ENCODE measurements at regions not wholly inside any gene's neighbourhood (a gene's known extent, or its start where the extent isn't known, plus 50 kb on each side); places are given as distances from the start of the nearest gene placed in this dataset.

DNA sequence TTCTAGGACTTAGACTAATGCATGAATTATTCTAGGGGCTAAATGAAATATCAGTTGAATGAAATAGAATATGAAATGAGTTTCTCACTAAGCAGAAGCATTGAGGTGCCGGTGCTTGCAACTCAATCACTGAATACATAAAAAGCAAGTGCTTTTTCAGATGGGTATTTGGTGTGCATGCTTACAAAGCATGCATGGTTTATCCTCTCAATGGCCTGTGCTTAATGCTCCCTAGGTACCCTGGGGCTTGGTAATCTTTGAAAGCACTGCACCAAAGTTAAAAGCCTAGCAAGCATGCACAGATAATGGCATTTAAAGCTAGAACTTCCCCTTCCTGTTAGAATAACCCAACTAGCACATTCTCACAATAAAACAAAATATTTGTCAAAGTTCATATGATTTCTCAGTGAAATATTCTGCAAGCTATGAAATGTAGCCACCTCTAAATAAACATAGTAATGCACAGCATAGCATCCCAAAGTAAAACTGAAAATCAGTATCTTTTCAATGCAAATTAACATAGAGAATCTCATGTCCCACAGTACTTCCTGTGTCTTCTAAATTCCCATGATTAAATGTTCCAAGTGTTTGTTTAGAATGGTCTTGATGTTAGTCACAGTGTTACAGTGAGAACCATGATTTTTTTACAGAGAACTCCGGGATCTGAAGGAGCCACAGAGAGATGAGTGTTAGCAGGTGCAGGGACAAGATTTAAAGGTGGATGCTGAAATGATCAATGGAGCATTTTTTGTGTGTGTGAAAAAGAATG is 143.4 kb upstream of the CDH6 start:
- Mint-ChIP-seq H3K27ac (ENCODE audit: unreplicated experiment) (peak overlapping the region; percentile 57), H3K4me3 (ENCODE audit: low read depth, unreplicated experiment) (no peak overlapping the region), H3K27me3 (ENCODE audit: unreplicated experiment) (no peaks in the 10 kb centered on the region), H3K9me3 (ENCODE audit: low read depth, unreplicated experiment) (peaks cover 9% of the 10 kb centered on the region), H3K36me3 (ENCODE audit: insufficient read depth, unreplicated experiment) (peaks cover 6% of the 10 kb centered on the region), H3K4me1 (ENCODE audit: low read depth, unreplicated experiment) (peaks cover 17% of the 10 kb centered on the region)
- TF ChIP-seq, protein P1, sequence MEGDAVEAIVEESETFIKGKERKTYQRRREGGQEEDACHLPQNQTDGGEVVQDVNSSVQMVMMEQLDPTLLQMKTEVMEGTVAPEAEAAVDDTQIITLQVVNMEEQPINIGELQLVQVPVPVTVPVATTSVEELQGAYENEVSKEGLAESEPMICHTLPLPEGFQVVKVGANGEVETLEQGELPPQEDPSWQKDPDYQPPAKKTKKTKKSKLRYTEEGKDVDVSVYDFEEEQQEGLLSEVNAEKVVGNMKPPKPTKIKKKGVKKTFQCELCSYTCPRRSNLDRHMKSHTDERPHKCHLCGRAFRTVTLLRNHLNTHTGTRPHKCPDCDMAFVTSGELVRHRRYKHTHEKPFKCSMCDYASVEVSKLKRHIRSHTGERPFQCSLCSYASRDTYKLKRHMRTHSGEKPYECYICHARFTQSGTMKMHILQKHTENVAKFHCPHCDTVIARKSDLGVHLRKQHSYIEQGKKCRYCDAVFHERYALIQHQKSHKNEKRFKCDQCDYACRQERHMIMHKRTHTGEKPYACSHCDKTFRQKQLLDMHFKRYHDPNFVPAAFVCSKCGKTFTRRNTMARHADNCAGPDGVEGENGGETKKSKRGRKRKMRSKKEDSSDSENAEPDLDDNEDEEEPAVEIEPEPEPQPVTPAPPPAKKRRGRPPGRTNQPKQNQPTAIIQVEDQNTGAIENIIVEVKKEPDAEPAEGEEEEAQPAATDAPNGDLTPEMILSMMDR (IDR thresholded peaks at IDR 0.05; ENCODE audit: unreplicated experiment): no peak
- CTCF ChIA-PET: no interaction called here
- BruUV-seq (replicated peaks): no TSS peak
- no peak for DNase-seq
- intact Hi-C loops (cut with micrococcal nuclease; ENCODE audit: unreplicated experiment): no loop called here

DNA sequence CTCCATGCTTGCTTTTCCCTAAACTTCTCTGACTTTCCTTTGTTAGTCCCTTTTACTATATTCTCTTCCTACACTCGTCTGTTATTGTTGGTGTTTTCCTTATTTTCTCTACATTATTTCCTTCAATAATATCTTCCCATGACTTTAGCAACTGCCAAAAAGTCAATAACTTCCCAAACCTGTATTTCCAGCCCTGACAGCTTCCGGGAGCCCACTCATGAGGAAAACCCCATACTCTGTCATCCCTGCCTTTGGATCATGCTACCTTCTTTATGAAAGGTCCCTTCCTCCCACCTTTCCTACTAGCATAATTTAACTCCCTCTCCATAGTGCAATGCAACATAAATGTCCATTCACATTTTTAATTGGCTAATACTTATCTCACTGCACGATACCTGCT is 144.0 kb upstream of the CDH6 start:
- Mint-ChIP-seq H3K4me3 (ENCODE audit: low read depth, unreplicated experiment) (peak overlapping the region; percentile 11), H3K9me3 (ENCODE audit: low read depth, unreplicated experiment) (peaks cover 9% of the 10 kb centered on the region), H3K4me1 (ENCODE audit: low read depth, unreplicated experiment) (peaks cover 17% of the 10 kb centered on the region), H3K27ac (ENCODE audit: unreplicated experiment) (peak overlapping the region; percentile 57), H3K27me3 (ENCODE audit: unreplicated experiment) (no peaks in the 10 kb centered on the region), H3K36me3 (ENCODE audit: insufficient read depth, unreplicated experiment) (peaks cover 6% of the 10 kb centered on the region)
- CTCF ChIA-PET: no interaction called here
- intact Hi-C loops (cut with micrococcal nuclease; ENCODE audit: unreplicated experiment): no loop called here
- BruUV-seq (replicated peaks): no TSS peak
- TF ChIP-seq, protein P1 (IDR thresholded peaks at IDR 0.05; ENCODE audit: unreplicated experiment): no peak
- peak; percentile 20 for DNase-seq

DNA sequence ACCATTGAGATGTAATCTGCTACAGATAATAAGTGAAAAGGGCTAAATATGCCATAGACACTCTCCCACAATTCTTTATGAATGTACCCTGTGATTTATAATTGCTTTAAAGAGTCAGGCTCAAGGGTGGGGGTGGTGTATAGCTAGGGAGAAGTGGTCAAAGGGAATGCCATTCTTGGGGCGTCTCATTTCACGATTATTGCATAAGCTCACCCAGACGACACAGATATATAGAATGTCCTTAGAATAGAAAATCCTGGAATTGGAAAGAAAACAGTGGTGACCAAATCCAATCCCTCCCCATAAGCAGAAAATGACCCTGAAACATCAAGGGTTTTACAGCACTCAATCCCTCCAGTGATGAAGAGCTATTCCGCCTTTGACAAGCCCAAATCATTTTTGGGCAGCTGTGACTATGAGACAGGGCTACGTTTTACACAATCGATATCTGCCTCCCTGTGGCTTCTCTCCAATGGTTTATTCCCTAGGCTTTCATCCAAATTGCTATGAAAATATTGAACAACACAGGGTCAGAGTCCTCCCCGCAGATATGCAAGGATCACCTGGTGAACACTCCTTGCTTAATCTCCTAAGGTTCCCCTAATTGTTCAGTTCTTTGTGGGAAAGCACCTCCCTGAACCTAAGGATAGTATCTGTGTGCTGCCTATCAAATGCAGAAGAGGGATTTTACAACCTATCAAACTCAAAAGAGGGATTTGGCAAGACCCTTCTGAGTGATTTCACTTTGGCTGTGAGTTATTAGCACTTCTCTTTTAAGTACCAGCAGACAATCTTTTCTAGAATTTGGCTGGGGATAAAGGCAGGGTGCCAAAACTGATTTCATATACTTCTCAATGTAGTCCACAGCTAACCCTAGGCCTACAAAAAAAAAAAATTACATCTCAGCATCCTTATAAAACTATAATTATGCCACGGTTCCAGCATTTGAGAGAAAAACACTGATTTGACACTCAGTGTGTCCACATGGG is 144.9 kb upstream of the CDH6 start:
- intact Hi-C loops (cut with micrococcal nuclease; ENCODE audit: unreplicated experiment): no loop called here
- CTCF ChIA-PET: no interaction called here
- peak; percentile 5 for DNase-seq
- TF ChIP-seq, protein P1 (IDR thresholded peaks at IDR 0.05; ENCODE audit: unreplicated experiment): no peak
- Mint-ChIP-seq H3K27me3 (ENCODE audit: unreplicated experiment) (no peaks in the 10 kb centered on the region), H3K9me3 (ENCODE audit: low read depth, unreplicated experiment) (peaks cover 9% of the 10 kb centered on the region), H3K36me3 (ENCODE audit: insufficient read depth, unreplicated experiment) (peaks cover 6% of the 10 kb centered on the region), H3K4me3 (ENCODE audit: low read depth, unreplicated experiment) (no peak overlapping the region), H3K4me1 (ENCODE audit: low read depth, unreplicated experiment) (peaks cover 14% of the 10 kb centered on the region), H3K27ac (ENCODE audit: unreplicated experiment) (peak overlapping the region; percentile 57)
- BruUV-seq (replicated peaks): no TSS peak

DNA sequence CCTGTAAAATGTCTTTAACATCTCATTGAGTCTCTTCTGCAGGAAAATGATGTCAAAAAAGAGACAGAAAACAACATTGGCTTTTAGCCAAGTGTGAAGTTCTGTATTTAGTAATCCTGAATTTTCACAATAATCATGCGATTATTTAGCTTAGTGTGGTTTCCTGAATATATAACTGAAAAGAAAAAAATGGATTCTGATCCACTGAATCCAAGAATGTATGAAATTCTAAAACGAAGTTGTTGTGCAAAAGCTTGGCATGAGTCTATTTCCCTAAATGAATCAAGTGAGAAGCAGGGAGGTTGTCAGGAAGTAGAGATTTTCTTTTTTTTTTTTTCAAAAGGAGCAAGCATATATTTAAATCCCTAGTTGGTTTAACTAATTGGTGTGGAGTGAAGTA is 145.9 kb upstream of the CDH6 start:
- TF ChIP-seq, protein P1 (IDR thresholded peaks at IDR 0.05; ENCODE audit: unreplicated experiment): no peak
- Mint-ChIP-seq H3K27me3 (ENCODE audit: unreplicated experiment) (no peaks in the 10 kb centered on the region), H3K27ac (ENCODE audit: unreplicated experiment) (no peak overlapping the region), H3K4me1 (ENCODE audit: low read depth, unreplicated experiment) (peaks cover 10% of the 10 kb centered on the region), H3K4me3 (ENCODE audit: low read depth, unreplicated experiment) (no peak overlapping the region), H3K9me3 (ENCODE audit: low read depth, unreplicated experiment) (peaks cover 9% of the 10 kb centered on the region), H3K36me3 (ENCODE audit: insufficient read depth, unreplicated experiment) (peaks cover 6% of the 10 kb centered on the region)
- no peak for DNase-seq
- intact Hi-C loops (cut with micrococcal nuclease; ENCODE audit: unreplicated experiment): no loop called here
- BruUV-seq (replicated peaks): no TSS peak
- CTCF ChIA-PET: no interaction called here
